ENCODE measurements at regions not wholly inside any gene's neighbourhood (a gene's known extent, or its start where the extent isn't known, plus 50 kb on each side); places are given as distances from the start of the nearest gene placed in this dataset.

GRCh38 chr2:16293398-16293797, 353.0 kb downstream of the MYCN start:
- TF ChIP-seq CTCF (IDR thresholded peaks at IDR 0.05) (no peak), POLR2A (IDR thresholded peaks at IDR 0.05) (no peak)
